Heart right ventricle (tissue), 16 donors: ENCODE measurements at regions not wholly inside any gene's neighbourhood (a gene's known extent, or its start where the extent isn't known, plus 50 kb on each side); places are given as distances from the start of the nearest gene placed in this dataset.

Source experiments
- ATAC-seq, 8 donors: fragments of 200-7000 bp; cut with Tn5 transposase; one replicate each; pipeline ENCODE4 v1.9.1; 2020; ENCODE audit warnings: mild to moderate bottlenecking in 8 of 8, moderate library complexity in 8 of 8, moderate number of reproducible peaks in 1 of 8
- DNase-seq, 2 donors: peaks; one replicate each; pipeline ENCODE4 v3.0.0-alpha.2; 2020
- H3K27ac ChIP-seq, 10 donors: fragments of 200-600 bp; sonication (generic) in 2 of 10; one replicate each; pipeline versions ENCODE4 v1.5.0 to v1.8.0; 2020 to 2022; ENCODE audit warnings: mild to moderate bottlenecking in 3 of 10
- H3K27me3 ChIP-seq, 7 donors: fragments of 200-600 bp; one replicate each; pipeline ENCODE4 v1.8.0; 2021 to 2022; ENCODE audit warnings: mild to moderate bottlenecking in 2 of 7
- H3K36me3 ChIP-seq, 9 donors: fragments of 200-600 bp; sonication (generic) in 1 of 9; one replicate each; pipeline versions ENCODE4 v1.5.0 to v1.8.0; 2020 to 2022; ENCODE audit warnings: mild to moderate bottlenecking in 2 of 9
- H3K4me1 ChIP-seq, 9 donors: fragments of 200-600 bp; sonication (generic) in 1 of 9; one replicate each; pipeline versions ENCODE4 v1.5.0 to v1.8.0; 2020 to 2022; ENCODE audit warnings: mild to moderate bottlenecking in 4 of 9
- H3K4me3 ChIP-seq, 10 donors: fragments of 200-600 bp; sonication (generic) in 2 of 10; one replicate each; pipeline versions ENCODE4 v1.5.0 to v1.8.0; 2020 to 2022; ENCODE audit warnings: mild to moderate bottlenecking in 7 of 10, moderate library complexity in 2 of 10
- H3K9me3 ChIP-seq, 11 donors: fragments of 200-600 bp in 10 of 11; sonication (generic) in 2 of 11; one replicate each; pipeline versions ENCODE4 v1.5.0 to v1.8.0; 2013 to 2022; ENCODE audit warnings: mild to moderate bottlenecking in 2 of 11, control low read depth in 1 of 11, moderate library complexity in 1 of 11
- WGBS, 2 donors: extraction: QIAGEN DNeasy Blood & Tissue Kit; methylation state at CpG; one replicate each; pipeline ENCODE4 v1.1.7; 2013; ENCODE audit warnings: inconsistent platforms in 1 of 2; 5-methylcytosine and 5-hydroxymethylcytosine counted together
- intact Hi-C, 10 donors: fragments of 100-400 bp; cut with DNase I; formaldehyde crosslinking; loops; one replicate each; pipeline versions ENCODE4 v1.11.1 to v1.14.2; 2022
- TF ChIP-seq, protein P1 (sequence below), 9 donors: fragments of 200-600 bp; sonication (generic) in 2 of 9; IDR thresholded peaks; one replicate each; pipeline versions ENCODE4 v1.5.0 to v1.8.0; 2021 to 2022; ENCODE audit warnings: antibody characterized with exemption in 9 of 9, mild to moderate bottlenecking in 5 of 9, moderate library complexity in 1 of 9
- donor health status: Arrhythmogenic right ventricular cardiomyopathy.
- donor health status: ischemic (EF 13 %, LVEDD 7.1; RV severe dilation, severe dysfunction).
- donor health status: healthy with polysubstance abuse.
- donor health status: DM: no; HTN: yes; CAD: no.
- donor health status: DM: no; HTN: no; CAD: no.
- donor health status: ischemic (EF 25% LVEDD 6.9; RV normal size, moderate dysfunction).
- donor health status: ischemic (EF 25% LVEDD 5.7; RV mildly dilated, moderate dysfunction).
- donor health status: healthy.
- donor health status: DM: yes; HTN: yes; CAD: no.
- donor health status: Ischemic cardiomyopathy.
- donor health status: ischemic (EF 35%, LVEDD 5.7; RV mildly dilated, moderate dysfunction).
- donor health status: nonischemic (EF 11% LVEDD 7.7; RV severe dilation, severe dysfunction).
- donor health status: DM: yes; HTN: yes; CAD: no.
- donor health status: PGD.
- donor health status: ischemic (EF 29% LVEDD 5.4; RV normal size, mild dysfunction).
- donor health status: nonischemic (EF 23%, LVEDD 6.1; RV moderate dilation, normal function).

DNA sequence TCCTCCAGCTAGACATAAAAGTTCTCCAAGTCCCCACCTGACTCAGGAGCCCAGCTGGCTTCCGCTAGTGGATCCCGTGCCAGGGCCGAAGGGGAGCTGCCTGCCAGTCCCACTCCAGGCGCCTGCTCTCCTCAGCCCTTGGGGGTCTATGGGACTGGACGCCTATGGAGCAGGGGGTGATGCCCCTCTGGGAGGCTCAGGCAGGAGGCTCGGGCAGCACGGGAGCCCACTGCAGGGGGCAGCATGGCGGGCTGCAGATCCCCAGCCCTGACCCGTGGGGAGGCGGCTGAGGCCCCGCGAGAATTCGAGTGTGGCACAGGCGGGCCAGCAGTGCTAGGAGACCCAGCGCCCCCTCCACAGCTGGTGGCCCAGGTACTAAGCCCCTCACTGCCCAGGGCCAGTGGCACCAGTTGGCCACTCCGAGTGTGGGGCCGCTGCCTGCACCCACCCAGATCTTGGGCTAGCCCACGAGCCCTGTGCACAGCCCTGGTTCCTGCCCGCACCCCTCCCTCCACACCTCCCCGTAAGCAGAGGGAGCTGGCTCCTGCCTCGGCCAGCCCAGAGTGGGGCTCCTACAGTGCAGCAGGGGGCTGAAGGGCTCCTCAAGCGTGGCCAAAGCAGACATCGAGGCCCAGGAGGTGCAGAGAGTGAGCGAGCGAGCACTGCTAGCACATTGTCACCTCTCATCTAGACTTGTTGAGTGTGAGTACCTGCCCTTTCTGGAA, 221.3 kb upstream of the NSMCE3 start:
- 93 to 95% methylated on average over 25 of the region's 25 CpGs for WGBS, 2 donors
- H3K4me1 ChIP-seq: no peaks in the 10 kb centered on the region
- intact Hi-C loops: no loop called here
- TF ChIP-seq, protein P1, sequence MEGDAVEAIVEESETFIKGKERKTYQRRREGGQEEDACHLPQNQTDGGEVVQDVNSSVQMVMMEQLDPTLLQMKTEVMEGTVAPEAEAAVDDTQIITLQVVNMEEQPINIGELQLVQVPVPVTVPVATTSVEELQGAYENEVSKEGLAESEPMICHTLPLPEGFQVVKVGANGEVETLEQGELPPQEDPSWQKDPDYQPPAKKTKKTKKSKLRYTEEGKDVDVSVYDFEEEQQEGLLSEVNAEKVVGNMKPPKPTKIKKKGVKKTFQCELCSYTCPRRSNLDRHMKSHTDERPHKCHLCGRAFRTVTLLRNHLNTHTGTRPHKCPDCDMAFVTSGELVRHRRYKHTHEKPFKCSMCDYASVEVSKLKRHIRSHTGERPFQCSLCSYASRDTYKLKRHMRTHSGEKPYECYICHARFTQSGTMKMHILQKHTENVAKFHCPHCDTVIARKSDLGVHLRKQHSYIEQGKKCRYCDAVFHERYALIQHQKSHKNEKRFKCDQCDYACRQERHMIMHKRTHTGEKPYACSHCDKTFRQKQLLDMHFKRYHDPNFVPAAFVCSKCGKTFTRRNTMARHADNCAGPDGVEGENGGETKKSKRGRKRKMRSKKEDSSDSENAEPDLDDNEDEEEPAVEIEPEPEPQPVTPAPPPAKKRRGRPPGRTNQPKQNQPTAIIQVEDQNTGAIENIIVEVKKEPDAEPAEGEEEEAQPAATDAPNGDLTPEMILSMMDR (IDR thresholded peaks at IDR 0.05): no peak
- no peak for ATAC-seq
- H3K27ac ChIP-seq: no peak overlapping the region
- peaks cover 0 to 8% (median 0%) of the 10 kb centered on the region in 7 donors for H3K27me3 ChIP-seq
- no peaks in the 10 kb centered on the region for H3K36me3 ChIP-seq
- no peak for DNase-seq
- H3K9me3 ChIP-seq: peaks cover 0 to 10% (median 0%) of the 10 kb centered on the region in 11 donors
- H3K4me3 ChIP-seq: no peak overlapping the region

DNA sequence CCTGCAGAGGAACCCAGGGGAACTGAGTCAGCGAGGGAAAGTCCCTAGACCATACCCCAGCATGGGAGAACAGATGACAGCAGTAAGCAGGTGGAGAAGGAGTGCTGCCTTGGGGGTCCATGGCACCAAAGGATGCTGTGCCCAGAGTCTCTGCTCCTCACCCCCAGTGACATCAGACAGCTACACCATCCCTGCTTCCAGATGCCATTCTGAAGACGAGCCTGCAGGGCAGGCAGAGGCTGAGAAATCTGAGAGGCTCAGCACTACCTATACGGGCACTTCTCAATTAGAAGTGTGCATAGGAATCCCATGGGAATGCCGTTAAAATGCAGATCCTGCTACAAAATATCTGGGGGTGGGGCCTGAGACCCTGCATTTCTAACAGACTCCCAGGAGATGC, 211.3 kb upstream of the NSMCE3 start:
- H3K4me3 ChIP-seq: no peak overlapping the region
- no peaks in the 10 kb centered on the region for H3K27me3 ChIP-seq
- 70 to 73% methylated on average over 4 of the region's 4 CpGs for WGBS, 2 donors
- no peaks in the 10 kb centered on the region for H3K36me3 ChIP-seq
- intact Hi-C loops: no loop called here
- DNase-seq (no peak), ATAC-seq (no peak)
- H3K4me1 ChIP-seq: no peaks in the 10 kb centered on the region
- no peak overlapping the region for H3K27ac ChIP-seq
- H3K9me3 ChIP-seq: no peaks in the 10 kb centered on the region
- TF ChIP-seq, protein P1 (IDR thresholded peaks at IDR 0.05): no peak

DNA sequence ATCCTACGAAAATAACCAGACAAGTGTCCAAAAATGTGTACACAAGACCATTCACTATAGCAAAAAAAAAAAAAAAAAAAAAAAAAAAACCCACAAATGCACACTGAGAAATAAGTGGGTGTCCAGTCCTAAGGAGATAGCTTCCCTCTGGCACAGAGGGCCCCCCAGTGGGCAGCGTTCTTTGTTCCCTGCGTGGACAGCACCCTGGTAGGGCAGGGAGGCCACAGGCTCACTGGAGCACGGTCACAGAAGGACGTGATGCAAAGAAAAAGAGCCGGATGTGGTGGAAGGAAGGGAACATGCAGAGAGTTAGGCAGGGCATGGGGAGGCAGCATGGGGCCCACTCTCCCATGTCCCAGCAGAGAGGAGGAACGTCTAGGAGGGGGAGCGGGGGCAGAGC, 210.7 kb upstream of the NSMCE3 start:
- no peak for ATAC-seq
- Histone ChIP-seq H3K4me3 (no peak overlapping the region), H3K27ac (no peak overlapping the region), H3K9me3 (no peaks in the 10 kb centered on the region), H3K27me3 (no peaks in the 10 kb centered on the region), H3K36me3 (no peaks in the 10 kb centered on the region), H3K4me1 (no peaks in the 10 kb centered on the region)
- WGBS, 2 donors: 73 to 78% methylated on average over 8 of the region's 8 CpGs
- intact Hi-C loops: no loop called here
- TF ChIP-seq, protein P1 (IDR thresholded peaks at IDR 0.05): no peak
- DNase-seq: no peak

DNA sequence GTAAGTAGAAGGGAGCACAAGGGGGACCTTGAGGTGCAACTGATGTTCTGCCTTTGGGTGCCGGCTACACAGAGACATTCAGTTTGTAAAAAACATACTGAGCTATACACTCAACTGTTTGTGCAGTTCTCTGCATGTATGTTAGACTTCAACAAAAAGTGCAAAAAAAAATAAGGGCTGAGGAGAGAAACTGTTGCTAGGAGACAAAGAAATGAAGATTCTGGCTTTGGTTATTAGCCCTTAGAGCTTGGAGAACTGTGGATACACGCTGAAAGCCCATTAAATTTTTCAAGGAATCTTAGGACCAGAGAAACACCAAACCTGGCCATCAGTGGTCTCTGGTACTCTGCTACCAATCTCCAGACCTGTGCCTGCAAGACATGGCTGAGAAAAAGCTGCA, 207.6 kb upstream of the NSMCE3 start:
- TF ChIP-seq, protein P1 (IDR thresholded peaks at IDR 0.05): no peak
- Histone ChIP-seq H3K27me3 (no peaks in the 10 kb centered on the region), H3K27ac (no peak overlapping the region), H3K36me3 (no peaks in the 10 kb centered on the region), H3K4me3 (no peak overlapping the region), H3K9me3 (no peaks in the 10 kb centered on the region), H3K4me1 (no peaks in the 10 kb centered on the region)
- ATAC-seq (no peak), DNase-seq (no peak)
- intact Hi-C loops: no loop called here
- 86 to 90% methylated on average over 2 of the region's 2 CpGs for WGBS, 2 donors
